Prostate gland (tissue), 2 donors: ENCODE measurements at regions not wholly inside any gene's neighbourhood (a gene's known extent, or its start where the extent isn't known, plus 50 kb on each side); places are given as distances from the start of the nearest gene placed in this dataset.
"Not testable (repeated sequence)": the region's sequence is repeated elsewhere in the genome, so short reads cannot be mapped to it uniquely, and the experiment has no call there.

Experiments
- CTCF ChIP-seq, 4 experiments: fragments of 200-600 bp in 2 of 4; fragments of 450-650 bp in 2 of 4; sonication (generic) in 2 of 4; IDR thresholded peaks; 1 replicate in 3 of 4; 2 replicates in 1 of 4; pipeline ENCODE4 v1.5.1; 2016 to 2019; ENCODE audit warnings: antibody characterized with exemption in 4 of 4, mild to moderate bottlenecking in 2 of 4, moderate library complexity in 2 of 4
- POLR2A ChIP-seq: fragments of 450-650 bp; IDR thresholded peaks from one replicate; pipeline ENCODE4 v1.6.1; 2016; ENCODE audit warnings: antibody characterized with exemption, mild to moderate bottlenecking
- POLR2AphosphoS5 ChIP-seq: sonication (generic); formaldehyde crosslinking; IDR thresholded peaks from one replicate; pipeline ENCODE4 v1.6.1; 2017; ENCODE audit warnings: antibody characterized with exemption

GRCh38 chr13:47873319-47873718 lies 127.8 kb downstream of the SUCLA2 start:
- TF ChIP-seq CTCF (IDR thresholded peaks at IDR 0.05); POLR2A; POLR2AphosphoS5: not testable (repeated sequence)
